RWPE1 (cell line): ENCODE measurements at regions not wholly inside any gene's neighbourhood (a gene's known extent, or its start where the extent isn't known, plus 50 kb on each side); places are given as distances from the start of the nearest gene placed in this dataset.
"Not testable (repeated sequence)": the region's sequence is repeated elsewhere in the genome, so short reads cannot be mapped to it uniquely, and the experiment has no call there.

ENCODE experiments used
- CTCF ChIA-PET: fragments of 350-600 bp; sonication (Branson Sonifier 250); formaldehyde crosslinking; extraction: SDS; loops from one replicate; lab custom pipeline; 2021; lab: Yijun Ruan, JAX
- POLR2A ChIA-PET: fragments of 400-600 bp; formaldehyde crosslinking; extraction: SDS; loops from one replicate; lab custom pipeline; 2020; ENCODE audit warnings: antibody characterized with exemption; ENCODE audit not compliant: low non-redundant PET; lab: Yijun Ruan, JAX
- DNase-seq: peaks from one replicate; pipeline ENCODE4 v3.0.0; 2012; ENCODE audit warnings: low spot score
- H3K27ac ChIP-seq: fragments of 450-650 bp; 2 replicates; pipeline ENCODE4 v1.5.1; 2017
- TF ChIP-seq, protein P1 (sequence below): fragments of 450-650 bp; conservative IDR thresholded peaks from 2 replicates; pipeline ENCODE4 v1.5.1; 2017; ENCODE audit warnings: low read depth, mild to moderate bottlenecking

- H3K27ac ChIP-seq, POLR2A ChIA-PET, CTCF ChIA-PET, DNase-seq: not testable (repeated sequence)
These were observed 1533.5 kb upstream of the TPTE start for GRCh38 chr21:8987896-8988295.

GRCh38 chr21:8988696-8989095, 1532.7 kb upstream of the TPTE start:
- CTCF ChIA-PET = no interaction called here
- DNase-seq = no peak
- TF ChIP-seq, protein P1, sequence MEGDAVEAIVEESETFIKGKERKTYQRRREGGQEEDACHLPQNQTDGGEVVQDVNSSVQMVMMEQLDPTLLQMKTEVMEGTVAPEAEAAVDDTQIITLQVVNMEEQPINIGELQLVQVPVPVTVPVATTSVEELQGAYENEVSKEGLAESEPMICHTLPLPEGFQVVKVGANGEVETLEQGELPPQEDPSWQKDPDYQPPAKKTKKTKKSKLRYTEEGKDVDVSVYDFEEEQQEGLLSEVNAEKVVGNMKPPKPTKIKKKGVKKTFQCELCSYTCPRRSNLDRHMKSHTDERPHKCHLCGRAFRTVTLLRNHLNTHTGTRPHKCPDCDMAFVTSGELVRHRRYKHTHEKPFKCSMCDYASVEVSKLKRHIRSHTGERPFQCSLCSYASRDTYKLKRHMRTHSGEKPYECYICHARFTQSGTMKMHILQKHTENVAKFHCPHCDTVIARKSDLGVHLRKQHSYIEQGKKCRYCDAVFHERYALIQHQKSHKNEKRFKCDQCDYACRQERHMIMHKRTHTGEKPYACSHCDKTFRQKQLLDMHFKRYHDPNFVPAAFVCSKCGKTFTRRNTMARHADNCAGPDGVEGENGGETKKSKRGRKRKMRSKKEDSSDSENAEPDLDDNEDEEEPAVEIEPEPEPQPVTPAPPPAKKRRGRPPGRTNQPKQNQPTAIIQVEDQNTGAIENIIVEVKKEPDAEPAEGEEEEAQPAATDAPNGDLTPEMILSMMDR = no peak
- H3K27ac ChIP-seq = no peak overlapping the region
- POLR2A ChIA-PET = no interaction called here

DNA sequence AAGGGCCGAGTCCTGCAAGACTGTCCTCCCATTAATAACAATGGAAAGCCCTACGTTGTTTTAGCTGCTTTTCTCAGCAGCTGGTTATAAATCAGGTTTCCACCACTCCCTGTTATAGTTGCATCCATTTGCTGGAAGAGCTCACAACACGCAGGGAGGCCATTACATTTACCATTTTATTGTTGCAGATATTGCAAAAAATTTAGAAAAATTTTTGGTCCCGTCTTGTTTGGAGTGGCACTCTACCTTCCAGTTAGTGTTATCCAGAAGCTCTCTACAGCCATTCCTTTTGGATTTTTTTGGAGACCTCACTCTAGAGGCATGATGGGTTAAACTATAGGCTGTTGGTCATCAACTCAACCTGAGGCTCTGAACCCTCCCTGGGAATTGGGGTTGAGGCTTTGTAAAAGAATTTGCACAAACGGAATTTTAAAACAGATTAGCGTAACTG, 1532.1 kb upstream of the TPTE start:
- no peak for DNase-seq
- H3K27ac ChIP-seq = no peak overlapping the region

GRCh38 chr21:8989721-8990325, 1531.6 kb upstream of the TPTE start:
- POLR2A ChIA-PET = no interaction called here
- no peak for DNase-seq
- CTCF ChIA-PET = no interaction called here
- TF ChIP-seq, protein P1 = no peak
- H3K27ac ChIP-seq = no peak overlapping the region

More for the DNA sequence above, 1532.1 kb upstream of the TPTE start:
- CTCF ChIA-PET = no interaction called here
- POLR2A ChIA-PET = no interaction called here
- TF ChIP-seq, protein P1 = no peak

DNA sequence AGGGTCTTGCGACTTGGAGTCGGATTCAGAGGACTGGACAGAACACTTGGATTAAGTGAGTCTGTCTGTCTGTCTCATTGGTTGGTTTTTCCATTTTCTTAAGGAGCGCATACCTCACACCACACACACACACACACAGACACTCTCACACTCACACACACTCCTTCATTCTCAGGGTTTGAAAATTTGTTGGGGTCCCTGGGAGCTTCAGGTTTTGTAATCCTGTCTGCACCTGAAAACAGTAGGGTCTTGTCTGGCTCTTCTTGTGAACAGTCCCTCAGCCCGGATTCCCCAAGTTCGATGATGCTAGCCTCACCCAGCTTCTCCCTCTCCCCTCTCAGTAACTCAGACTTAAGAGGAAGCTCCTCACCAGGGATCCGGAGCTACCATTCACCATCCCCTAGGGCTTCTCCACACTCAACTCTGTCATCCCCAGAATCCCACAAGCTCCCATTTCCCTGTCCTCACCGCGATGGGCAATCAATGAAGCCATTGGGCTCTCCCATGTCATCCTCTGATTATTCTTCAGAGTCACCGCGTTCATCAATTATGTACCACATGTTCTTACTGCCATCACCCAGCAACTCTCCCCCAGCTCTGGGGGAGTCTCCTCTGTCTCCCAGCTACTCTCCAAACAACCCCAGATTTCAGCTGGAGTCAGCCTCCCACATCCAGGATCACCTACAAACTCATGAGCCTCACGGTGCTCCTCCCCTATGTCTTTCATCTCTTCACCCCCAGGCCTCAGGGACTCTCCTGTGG, 1530.9 kb upstream of the TPTE start:
- ChIA-PET POLR2A (no interaction called here), CTCF (no interaction called here)
- no peak overlapping the region for H3K27ac ChIP-seq
- DNase-seq = no peak
- TF ChIP-seq, protein P1 = no peak

- no peak for DNase-seq
- H3K27ac ChIP-seq = no peak overlapping the region
- TF ChIP-seq, protein P1 = no peak
- CTCF ChIA-PET = no interaction called here
- POLR2A ChIA-PET = no interaction called here
These were observed 1530.1 kb upstream of the TPTE start for GRCh38 chr21:8991088-8991907.
